ENCODE measurements at regions not wholly inside any gene's neighbourhood (a gene's known extent, or its start where the extent isn't known, plus 50 kb on each side); places are given as distances from the start of the nearest gene placed in this dataset.

GRCh38 chr12:30395190-30395589 is 300.5 kb downstream of the IPO8 start:
- intact Hi-C loops (cut with DNase I): no loop called here
- no peak for ATAC-seq (ENCODE audit: poor library complexity)
- DNase-seq: no peak

GRCh38 chr12:30391766-30392366 is 303.8 kb downstream of the IPO8 start:
- no peak for DNase-seq
- intact Hi-C loops (cut with DNase I): no loop called here
- no peak for ATAC-seq (ENCODE audit: poor library complexity)

- ATAC-seq (ENCODE audit: poor library complexity) (no peak), DNase-seq (no peak)
- intact Hi-C loops (cut with DNase I): no loop called here
Measured at GRCh38 chr12:30385706-30386105, 310.0 kb downstream of the IPO8 start.

- intact Hi-C loops (cut with DNase I): no loop called here
- ATAC-seq (ENCODE audit: poor library complexity) (no peak), DNase-seq (no peak)
Measured at GRCh38 chr12:30384976-30385375, 310.7 kb downstream of the IPO8 start.

- intact Hi-C loops (cut with DNase I): no loop called here
- no peak for DNase-seq
- no peak for ATAC-seq (ENCODE audit: poor library complexity)
Measured at GRCh38 chr12:30378307-30378706, 317.4 kb downstream of the IPO8 start.

GRCh38 chr12:30364822-30365221 is 330.8 kb downstream of the IPO8 start:
- intact Hi-C loops (cut with DNase I): no loop called here
- DNase-seq (no peak), ATAC-seq (ENCODE audit: poor library complexity) (no peak)

- intact Hi-C loops (cut with DNase I): no loop called here
- no peak for ATAC-seq (ENCODE audit: poor library complexity)
Measured at GRCh38 chr12:30361145-30361544, 334.5 kb downstream of the IPO8 start.

GRCh38 chr12:30358671-30359070 is 337.0 kb downstream of the IPO8 start:
- no peak for ATAC-seq (ENCODE audit: poor library complexity)
- intact Hi-C loops (cut with DNase I): no loop called here
- DNase-seq: no peak

More at GRCh38 chr12:30361145-30361544, 334.5 kb downstream of the IPO8 start:
- DNase-seq: no peak

GRCh38 chr12:30357766-30358490 is 337.7 kb downstream of the IPO8 start:
- intact Hi-C loops (cut with DNase I): no loop called here
- no peak for DNase-seq
- ATAC-seq (ENCODE audit: poor library complexity): peak; percentile 97

- ATAC-seq (ENCODE audit: poor library complexity): peak; percentile 96
- no peak for DNase-seq
- intact Hi-C loops (cut with DNase I): no loop called here
Measured at GRCh38 chr12:30345744-30346471, 349.8 kb downstream of the IPO8 start.

GRCh38 chr12:30330565-30330964 is 365.1 kb downstream of the IPO8 start:
- ATAC-seq (ENCODE audit: poor library complexity) (no peak), DNase-seq (no peak)
- intact Hi-C loops (cut with DNase I): no loop called here

GRCh38 chr12:30329281-30329680 is 366.4 kb downstream of the IPO8 start:
- no peak for ATAC-seq (ENCODE audit: poor library complexity)
- intact Hi-C loops (cut with DNase I): no loop called here
- no peak for DNase-seq

GRCh38 chr12:30323008-30323407 is 372.7 kb downstream of the IPO8 start:
- ATAC-seq (ENCODE audit: poor library complexity) (no peak), DNase-seq (no peak)
- intact Hi-C loops (cut with DNase I): no loop called here

- DNase-seq (no peak), ATAC-seq (ENCODE audit: poor library complexity) (no peak)
- intact Hi-C loops (cut with DNase I): no loop called here
Measured at GRCh38 chr12:30320561-30320960, 375.1 kb downstream of the IPO8 start.

GRCh38 chr12:30314506-30315100 is 381.1 kb downstream of the IPO8 start:
- ATAC-seq (ENCODE audit: poor library complexity) (no peak), DNase-seq (no peak)
- intact Hi-C loops (cut with DNase I): no loop called here

- intact Hi-C loops (cut with DNase I): no loop called here
- no peak for ATAC-seq (ENCODE audit: poor library complexity)
- no peak for DNase-seq
Measured at GRCh38 chr12:30308010-30308717, 387.5 kb downstream of the IPO8 start.

GRCh38 chr12:30304528-30304927 is 391.1 kb downstream of the IPO8 start:
- intact Hi-C loops (cut with DNase I): no loop called here
- DNase-seq: no peak
- ATAC-seq (ENCODE audit: poor library complexity): no peak

GRCh38 chr12:30301291-30301690 is 394.4 kb downstream of the IPO8 start:
- intact Hi-C loops (cut with DNase I): no loop called here
- ATAC-seq (ENCODE audit: poor library complexity) (no peak), DNase-seq (no peak)

- intact Hi-C loops (cut with DNase I): no loop called here
- ATAC-seq (ENCODE audit: poor library complexity): no peak
Measured at GRCh38 chr12:30296486-30296885, 399.2 kb downstream of the IPO8 start.

More at GRCh38 chr12:30296486-30296885, 399.2 kb downstream of the IPO8 start:
- DNase-seq: no peak

All from Right ventricle myocardium superior (tissue), 1 donor.